NCI-H1092 (cell line): ENCODE measurements at regions not wholly inside any gene's neighbourhood (a gene's known extent, or its start where the extent isn't known, plus 50 kb on each side); places are given as distances from the start of the nearest gene placed in this dataset.

Experiments
- DNase-seq: peaks from one replicate; lab custom pipeline; 2025; lab: John Stamatoyannopoulos, UW

DNA sequence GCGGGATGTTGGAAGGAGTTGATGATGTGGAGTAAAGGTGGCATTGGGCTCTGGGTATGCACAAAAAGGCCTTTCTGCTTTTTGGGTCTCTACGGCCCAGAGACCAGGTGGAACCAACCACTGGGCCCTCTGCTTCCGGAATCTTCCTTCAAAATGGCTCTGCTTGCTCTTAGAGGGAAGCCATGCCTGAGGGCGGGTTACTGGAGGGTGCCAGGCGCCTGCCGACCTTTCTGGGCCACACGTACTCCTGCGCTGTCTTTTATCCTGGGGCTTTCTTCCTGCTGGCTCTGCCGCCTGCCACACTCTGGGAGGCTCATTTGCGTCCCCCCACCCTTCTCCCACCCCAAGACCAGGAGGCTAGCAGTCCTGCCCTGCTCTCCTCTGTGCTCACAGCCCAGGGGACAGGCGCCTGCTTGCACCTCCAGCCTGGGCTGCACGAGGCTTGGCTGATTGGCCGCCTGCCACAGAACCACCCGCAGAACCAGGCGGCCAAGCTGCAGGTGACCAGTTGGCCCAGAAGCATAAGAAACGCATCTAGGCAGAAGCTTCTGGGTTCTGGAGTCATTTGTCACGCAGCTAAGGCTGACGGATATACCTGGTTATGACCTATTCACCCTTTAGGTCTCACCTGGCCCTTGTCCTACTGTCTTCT lies 536.9 kb downstream of the TBC1D22A start:
- no peak for DNase-seq

DNA sequence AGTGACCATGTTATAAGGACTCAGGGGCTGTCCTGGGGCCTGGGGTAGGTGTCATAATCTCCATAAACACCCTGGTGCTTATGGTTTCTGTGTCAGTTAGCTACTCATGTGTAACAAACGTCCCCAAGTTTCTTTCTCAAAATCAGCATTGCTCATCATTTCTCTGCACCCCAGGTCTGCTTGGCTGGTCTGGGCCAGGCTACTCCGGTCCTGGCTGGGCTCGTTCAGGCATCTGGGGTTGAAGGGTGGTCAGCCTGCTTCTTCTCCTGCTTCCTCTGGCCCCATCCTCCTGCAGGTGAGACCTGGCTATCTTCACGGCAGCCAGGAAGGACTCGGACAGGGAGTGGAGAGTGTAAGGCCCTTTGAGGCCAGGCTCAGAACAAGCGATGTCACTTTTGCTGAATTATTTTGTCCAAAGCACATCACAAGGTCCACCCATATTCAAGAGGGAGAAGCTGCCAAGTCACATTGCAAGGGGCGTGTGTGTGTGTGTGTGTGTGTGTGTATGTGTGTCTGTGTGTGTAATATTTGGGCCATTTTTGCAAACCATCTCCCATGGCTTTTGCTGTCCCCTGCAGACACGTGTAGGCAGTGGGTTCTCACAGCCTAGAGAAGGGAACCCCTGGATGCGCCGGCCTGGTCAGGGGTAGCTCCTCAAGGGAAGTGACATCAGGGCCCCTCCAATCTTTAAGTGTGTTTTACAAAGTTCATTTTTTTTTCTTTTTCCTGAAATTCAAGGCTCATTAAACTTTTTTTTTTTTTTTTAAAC lies 535.8 kb downstream of the TBC1D22A start:
- no peak for DNase-seq

DNA sequence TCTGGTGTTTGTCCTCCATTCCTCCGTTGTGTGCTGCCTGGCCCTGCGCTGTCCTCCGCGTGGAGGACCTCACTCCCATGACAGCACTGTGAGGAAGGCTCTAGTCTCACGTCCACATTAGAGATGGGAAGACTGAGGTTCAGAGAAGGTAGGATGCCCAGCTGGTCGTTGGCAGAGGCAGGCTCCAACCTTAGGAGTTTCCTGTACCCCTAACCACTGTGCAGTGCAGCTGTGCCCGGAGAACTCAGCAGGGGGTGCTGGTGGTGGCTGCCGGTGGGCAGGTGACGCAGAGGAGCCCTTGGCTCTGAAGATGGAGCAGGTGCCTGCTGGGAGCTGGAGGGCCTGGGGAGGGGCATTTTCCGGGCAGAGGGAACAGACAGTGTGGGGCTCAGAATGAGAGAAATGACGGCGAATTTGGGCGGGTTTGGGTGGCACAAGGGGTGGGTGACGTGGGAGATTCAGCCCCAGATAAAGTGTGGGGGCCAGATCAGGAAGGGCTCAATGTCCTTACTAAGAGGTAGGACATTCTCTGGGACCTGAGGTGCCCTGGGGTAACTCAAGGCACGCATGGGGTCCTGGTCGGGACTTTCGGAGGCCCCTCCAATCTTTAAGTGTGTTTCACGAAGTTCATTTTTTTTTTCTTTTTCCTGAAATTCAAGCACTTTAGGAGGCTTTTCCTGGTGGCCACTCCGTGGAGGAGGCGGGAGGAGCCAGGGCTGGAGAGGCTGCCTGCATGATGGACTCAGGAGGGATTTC lies 535.0 kb downstream of the TBC1D22A start:
- DNase-seq: no peak

DNA sequence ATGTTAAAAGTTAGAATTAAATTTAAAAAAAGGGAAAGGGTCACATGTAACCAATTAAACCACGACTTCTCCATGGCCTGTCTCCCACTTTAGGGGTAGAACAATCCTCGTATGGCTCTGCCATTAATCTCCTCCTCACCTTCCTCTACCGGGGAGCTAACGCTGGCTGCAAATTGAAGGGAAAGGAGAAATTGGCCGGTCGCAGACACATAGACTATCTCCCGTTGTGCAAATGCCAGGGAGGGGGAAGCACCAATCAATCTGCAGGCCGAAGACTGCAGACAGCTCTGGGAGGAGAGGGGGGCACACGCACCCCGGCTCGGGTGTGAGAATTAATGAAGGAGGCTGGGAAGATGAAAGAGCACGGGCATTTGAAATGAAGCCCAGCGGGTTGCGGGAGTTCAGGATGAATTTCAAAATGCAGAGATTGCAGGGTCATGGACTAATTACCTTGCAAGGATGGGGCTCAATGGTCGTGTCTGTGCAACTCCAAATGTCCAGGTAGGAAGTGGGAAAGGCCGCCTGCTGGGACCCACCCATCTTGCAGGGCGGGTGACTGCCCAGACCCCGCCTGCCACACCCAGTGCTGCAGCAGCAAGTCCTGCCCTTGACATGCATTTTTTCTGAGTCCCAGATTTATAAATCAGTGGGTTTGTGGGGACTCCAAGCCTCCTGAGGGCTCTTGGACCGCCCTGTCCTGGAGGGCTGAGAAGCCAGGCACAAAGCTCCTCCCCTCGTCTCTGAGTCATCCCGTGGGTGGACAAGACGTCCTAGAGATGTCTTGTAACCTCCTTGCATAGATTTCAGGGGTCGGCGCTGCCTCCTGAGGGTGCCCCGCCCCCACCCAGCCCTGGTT lies 534.2 kb downstream of the TBC1D22A start:
- DNase-seq: no peak

DNA sequence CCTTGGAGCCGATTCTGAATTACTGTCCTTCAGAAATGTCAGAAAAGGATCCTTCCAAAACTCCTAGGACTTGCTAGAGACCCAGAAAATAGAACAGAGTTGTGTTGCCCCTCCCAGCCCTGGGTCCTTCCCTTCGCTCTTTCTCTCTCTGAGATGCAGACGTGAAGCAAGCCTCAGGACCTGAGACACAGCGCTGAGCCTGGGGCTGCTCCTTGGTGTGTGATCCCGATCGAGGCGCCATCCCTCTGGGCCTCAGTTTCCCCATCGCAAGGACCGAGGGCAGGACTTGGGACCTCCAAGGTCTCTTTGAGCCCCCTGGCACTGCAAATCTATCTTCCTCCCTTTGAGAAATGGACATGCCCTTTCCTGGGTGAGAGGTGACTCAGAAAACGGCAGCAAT lies 533.5 kb downstream of the TBC1D22A start:
- no peak for DNase-seq

DNA sequence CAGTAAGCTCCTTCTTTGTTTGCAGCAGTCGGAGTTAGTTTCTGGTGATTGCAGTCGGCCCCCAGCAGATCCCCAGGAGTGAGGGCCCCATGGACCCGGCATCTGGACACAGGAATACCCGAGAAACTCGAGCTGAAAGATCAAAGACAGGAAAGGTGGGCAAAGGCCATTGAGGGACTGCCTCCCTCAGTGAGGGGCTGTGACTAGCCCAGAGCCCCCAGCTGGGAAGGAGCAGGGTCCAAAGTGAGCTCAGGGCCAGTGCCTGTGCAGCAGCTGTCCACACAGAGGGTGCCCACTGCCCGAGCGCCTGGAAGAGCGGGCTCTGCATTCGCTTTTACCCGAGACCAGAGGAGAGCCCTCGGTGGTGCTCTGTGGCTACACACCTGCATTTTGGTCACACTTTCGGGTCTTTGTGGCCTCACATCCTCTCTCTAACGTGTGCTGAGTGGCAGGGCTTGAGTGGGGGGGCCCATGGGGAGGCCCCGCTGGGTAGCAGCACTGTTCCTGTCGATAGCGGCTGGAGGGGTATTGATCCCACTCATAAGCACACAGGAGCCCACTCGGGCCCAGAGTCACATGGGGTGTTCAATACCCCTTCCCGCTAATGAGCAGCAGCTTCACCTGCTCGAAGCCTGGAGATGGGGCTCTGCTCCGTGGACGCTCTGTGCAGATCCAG lies 532.9 kb downstream of the TBC1D22A start:
- DNase-seq: no peak

DNA sequence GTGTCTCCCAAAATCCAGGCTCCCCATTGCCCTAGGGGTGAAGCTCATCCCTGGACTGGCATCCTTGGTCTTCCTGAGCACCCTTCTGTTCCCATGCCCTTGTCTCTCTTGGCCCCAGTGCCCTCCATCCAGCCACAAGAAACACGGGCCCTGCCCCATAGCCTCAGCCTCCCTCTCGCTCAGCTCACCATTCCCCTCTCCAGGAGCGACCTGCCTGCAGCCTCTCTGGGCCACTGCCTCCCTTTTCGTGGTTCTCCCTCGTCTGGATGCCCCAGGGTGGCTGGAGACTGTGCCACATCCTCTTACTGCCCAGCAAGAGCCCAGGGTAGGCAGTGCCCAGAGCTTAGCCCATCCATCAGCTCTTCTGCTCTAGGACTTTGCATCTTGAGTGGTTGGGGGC lies 532.1 kb downstream of the TBC1D22A start:
- DNase-seq: no peak

DNA sequence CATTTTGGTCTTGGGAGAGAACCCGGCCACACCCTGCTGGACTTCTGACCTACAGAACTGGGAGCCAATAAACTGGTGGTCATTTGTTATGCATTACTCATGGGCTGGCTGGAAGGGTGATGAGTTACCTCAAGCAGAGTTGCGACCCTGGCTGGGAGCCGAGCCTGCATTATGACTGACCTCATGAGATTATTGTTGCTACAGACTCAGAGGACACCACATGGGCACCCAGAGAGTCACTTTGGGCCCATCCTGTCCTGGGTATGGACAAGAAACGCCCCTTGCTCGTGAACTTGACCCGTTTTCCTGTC lies 531.7 kb downstream of the TBC1D22A start:
- no peak for DNase-seq

DNA sequence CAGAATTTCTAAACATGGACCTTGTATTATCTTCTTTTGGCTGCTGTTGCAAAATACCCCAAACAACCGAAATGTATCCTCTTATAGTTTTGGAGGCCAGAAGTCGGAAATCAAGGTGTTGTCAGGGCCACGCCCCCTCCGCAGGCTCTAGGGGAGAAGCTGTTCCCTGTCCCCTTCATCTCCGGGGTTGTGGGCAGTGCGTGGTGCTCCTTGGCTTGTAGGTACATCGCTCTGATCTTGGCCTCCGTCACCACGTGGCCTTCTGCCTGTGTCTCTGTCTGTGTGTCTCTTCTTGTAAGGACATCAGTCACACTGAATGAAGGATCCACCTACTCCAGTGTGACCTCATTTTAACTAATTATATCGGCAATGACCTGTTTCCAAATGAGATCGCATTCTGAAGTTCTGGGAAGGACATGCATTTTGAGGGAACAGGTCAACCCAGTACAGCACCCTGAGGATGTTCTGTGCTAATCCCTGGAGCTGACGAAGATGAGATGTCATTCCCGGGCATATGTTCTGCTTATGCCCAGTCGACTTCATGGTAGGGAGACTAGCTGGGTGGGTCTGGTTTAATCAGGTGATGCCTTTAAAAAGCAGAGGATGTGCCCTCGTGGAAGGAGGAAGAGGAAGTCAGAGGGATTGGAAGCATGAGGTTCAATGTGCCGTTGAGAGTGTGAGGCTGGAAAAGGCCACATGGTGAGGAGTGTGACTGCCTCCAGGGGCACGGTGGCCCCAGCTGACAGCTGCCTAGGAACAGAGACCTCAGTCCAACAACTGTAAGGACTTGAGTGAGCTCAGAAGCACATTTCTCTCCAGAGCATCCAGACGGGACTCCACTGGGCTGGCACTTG lies 531.1 kb downstream of the TBC1D22A start:
- no peak for DNase-seq

DNA sequence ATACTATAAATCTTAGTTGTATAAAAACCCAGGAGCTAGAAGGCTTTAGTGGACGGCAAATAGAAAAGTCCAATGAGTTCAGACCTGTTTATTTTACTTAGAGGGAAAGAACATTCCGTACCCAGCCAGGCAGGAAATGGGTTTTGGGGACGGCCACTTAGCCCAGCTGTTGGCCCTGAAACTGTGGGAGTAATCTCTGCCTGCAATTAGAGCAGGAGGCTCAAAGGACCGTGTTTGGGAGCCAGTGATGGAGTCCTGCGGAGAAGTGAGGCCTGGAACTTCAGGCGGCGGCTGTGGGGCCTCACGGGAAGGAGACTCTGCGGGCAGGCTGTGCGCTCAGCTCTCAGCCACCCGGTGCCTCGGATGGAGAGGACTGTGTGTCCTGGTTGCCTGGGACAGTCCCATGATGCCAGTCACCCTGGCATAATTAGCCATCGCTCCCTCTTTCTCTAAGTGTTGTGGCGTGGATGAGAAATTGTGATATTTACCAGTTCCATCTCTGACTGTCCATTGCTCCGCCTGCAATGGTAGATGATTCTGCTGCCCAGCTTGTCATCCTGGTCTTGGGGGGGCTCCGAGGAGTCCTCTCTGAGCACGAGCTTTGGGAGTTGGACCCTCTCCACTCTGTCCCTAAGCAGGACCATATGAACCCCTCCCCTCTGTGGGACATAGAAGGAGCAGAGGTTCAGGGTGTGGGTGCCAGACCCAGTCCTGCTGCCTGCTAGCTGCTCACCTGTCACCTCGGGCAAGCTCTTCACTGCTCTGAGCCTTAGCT lies 530.3 kb downstream of the TBC1D22A start:
- DNase-seq: no peak

DNA sequence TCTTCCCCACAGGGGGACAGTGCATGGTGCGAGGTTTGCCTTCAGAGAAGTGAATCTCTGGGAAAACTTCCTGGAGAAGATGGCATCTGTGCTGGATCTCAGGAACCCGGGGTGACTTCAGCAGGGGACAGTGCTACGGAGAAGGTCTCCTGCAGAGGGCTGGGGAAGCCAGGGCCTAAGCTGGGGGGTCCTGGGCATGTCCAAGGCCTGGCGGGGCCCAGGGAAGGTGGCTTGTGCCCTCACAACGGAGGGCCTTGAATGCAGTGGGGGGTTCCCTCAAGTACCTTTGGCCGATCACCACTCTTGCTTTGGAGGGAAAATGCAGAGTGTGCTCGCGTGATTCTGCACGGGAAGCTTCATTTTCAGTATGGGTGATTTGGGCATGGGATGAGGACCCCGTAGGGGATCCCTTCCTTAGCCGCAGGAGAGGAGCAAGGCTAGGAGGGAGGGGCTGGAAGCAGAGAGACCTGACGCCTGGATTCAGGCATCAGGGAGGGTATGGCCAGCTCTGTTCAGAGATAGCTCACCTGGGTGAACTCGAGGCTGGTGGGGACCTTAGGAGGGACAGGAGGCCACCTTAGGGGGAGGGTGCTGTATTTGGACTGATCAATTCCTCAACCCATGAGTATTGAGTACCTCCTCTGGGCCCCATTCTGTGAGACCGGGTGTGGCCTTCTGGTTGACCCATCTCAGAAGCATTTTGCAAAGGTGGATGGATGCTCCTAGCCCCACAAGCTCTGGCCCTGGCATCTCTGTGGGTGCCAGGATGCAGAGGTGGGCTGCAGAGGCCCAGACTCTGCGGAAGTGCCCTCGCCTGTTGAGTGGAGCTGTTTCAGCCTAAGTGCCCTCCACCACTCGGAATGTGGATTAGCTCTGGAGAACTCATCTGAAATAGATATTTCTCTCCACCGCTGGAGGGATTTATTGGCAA lies 529.4 kb downstream of the TBC1D22A start:
- no peak for DNase-seq

DNA sequence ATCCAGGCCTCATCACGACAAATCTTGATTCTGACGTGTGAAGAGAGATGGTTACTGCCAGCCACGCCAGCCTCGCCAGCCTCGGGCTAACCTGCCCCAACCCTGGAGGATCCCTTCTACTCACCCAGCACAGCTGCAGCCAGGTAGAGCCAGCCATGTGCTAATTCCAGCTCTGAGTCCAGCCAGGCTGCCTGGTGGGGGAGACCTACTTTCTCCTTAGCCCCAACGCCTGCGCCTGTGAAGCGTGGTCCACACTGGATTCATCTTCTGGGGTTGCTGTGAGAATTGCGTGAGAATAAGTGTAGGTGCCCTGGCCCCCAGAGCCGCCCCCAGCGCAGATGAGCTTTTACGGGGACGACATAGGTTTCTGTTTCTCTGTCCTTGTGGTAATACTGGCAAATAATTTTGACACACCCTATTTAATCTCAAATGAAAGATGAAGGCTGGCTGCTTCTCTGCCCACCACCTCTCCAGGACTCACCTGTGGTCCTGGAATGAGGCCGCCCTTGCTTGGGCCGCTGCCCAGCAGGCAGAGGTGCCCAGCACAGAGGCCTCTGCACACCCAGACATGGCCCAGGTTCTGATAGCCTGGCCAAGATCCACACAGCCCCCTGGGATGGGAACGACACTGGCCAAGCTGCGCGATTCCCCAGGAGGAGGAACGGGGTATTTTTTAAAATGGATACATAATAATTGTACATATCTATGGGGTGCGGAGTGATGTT lies 528.4 kb downstream of the TBC1D22A start:
- no peak for DNase-seq

DNA sequence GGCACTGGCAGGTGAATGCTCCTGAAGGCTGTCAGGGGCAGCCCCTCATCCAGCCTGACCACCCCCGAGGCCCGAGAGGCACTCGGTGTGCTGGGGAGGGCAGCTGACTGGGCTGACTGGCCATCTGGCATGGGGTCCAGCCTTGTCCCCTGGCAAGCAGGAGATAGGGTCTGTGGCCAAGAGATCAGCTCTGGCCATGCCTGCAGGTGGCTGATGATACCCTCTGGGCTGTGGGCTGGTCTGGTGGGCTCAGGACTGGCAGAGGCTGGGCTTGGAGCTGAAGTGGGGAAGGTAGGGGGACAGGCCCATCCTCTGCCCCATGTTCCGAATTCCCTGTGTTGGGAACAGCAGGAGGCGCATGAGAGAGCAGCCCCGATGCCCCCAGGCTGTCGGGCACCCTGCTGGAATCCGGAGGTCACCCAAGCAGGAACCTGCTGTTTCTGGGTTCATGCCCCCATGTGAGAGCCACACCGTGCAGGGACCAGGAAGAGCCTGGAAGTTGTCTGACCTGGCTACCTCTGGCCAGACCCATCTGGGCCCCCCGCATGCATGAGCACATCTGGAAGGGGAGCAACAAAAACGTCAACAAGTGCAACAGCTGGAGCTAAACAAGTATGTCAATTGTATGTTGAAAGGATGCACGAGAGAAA lies 527.0 kb downstream of the TBC1D22A start:
- DNase-seq: no peak

DNA sequence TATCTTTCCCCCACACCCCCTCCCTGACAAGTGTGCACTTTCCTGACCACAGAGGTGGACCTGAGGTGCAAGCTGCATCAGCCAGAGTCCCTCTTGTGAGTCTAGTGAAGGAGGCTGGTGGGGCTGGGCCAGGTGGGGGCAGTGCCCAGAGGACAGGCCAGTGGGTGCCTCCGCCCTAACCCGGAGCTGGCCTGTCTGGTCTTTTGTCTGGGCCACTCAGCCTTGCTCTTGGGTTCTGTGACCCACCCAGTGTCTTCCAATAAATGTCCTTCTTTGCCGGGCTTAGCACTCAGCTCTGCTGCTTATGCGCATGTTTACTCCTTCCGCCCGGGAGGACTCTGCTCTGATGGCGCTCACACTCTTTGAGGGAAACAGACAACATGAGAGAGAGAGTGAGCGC lies 526.2 kb downstream of the TBC1D22A start:
- no peak for DNase-seq

DNA sequence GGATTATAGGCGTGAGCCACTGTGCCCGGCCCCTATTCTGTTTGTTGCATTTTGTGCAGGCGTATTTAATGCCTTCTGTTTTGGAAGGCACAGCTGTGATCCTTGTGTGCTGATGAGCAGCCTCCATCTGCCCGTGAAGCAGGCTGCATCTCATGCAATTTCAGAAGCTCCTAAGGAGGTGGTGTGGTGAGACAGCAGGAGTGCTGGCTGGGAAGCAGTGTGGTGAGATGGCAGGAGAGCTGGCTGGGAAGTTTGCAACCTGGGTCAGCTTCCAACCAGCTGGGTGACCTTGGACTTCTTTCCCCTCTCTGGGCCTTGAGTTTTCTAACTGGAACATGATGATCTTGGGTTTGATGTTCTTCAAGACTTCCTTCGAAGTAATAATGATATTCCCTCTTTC lies 525.1 kb downstream of the TBC1D22A start:
- DNase-seq: no peak

DNA sequence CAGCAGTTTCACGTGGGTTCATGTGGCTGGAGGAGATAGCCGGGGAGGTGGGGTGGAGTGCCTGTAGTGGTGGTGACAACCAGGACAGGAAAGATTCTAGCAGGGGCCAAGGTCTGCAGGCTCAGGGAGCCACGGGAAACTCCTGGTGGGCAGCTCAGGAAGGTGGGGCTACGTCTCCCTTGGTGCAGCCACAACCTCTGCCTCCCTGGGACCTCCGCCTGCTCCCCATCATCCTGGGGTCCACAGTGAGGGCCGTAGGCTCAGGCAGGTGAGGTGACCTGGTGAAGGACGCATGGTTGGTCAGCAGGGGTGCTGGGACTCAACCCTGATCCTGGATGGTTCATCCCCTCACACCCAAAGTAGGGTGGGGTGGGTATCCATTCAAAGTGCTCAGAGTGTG lies 524.1 kb downstream of the TBC1D22A start:
- no peak for DNase-seq

DNA sequence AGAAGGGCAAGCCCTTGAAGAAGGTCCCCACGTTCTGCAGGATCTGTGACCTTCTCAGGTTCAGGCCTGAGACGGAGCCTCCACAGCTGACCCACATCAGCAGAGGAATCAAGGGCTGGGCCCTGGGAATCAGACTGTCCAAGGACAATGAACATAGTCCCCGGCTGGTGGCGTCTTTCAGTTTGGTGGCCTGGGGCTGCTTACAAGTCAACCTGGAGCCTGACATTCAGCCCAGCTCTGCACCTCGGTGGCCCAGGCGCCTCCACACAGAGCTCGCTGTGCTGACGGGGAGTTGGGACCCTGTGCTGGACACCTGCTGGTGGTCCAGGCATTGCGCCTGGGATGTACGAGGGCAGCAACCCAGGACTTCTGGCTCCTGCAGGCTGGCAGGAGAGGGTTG lies 523.5 kb downstream of the TBC1D22A start:
- DNase-seq: no peak

DNA sequence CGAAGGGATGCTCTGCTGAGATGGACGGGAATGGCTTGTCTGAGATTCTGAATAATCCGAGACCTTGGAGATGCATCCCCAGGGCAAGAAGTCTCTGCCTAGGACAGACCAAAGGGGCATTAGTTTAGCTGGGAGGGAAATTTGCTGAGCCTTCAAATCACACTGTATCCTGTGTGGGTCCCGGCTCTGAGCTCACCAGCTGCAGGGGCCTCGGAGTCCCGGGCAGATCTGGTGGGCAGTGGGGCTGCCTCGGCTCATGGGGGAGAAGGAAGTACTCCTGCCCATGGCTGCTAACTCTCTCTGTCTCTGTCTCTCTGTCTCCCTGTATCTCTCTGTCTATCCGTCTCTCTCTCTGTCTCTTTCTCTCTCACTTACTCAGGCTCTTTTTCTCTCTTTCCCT lies 522.4 kb downstream of the TBC1D22A start:
- DNase-seq: no peak
